IMR-90 (cell line): ENCODE measurements at regions not wholly inside any gene's neighbourhood (a gene's known extent, or its start where the extent isn't known, plus 50 kb on each side); places are given as distances from the start of the nearest gene placed in this dataset.

Source experiments
- MXI1 ChIP-seq: IDR thresholded peaks from 2 replicates; pipeline ENCODE4 v1.6.1; 2012; ENCODE audit warnings: low read depth, mild to moderate bottlenecking, low read length, moderate library complexity, borderline replicate concordance
- RCOR1 ChIP-seq: IDR thresholded peaks from 2 replicates; pipeline ENCODE4 v1.6.1; 2012; ENCODE audit warnings: mild to moderate bottlenecking, low read length, improper control_type of control experiment; ENCODE audit not compliant: insufficient replicate concordance
- TF ChIP-seq, protein P1 (sequence below): conservative IDR thresholded peaks from 2 replicates; pipeline ENCODE4 v1.5.1; 2012; ENCODE audit warnings: mild to moderate bottlenecking, low read depth, low read length, improper control_type of control experiment
- TF ChIP-seq, protein P2 (sequence below): fragments of 150-350 bp; IDR thresholded peaks from 2 replicates; pipeline ENCODE4 v1.6.1; 2017; ENCODE audit warnings: mild to moderate bottlenecking, antibody characterized with exemption, low read length, low read depth

DNA sequence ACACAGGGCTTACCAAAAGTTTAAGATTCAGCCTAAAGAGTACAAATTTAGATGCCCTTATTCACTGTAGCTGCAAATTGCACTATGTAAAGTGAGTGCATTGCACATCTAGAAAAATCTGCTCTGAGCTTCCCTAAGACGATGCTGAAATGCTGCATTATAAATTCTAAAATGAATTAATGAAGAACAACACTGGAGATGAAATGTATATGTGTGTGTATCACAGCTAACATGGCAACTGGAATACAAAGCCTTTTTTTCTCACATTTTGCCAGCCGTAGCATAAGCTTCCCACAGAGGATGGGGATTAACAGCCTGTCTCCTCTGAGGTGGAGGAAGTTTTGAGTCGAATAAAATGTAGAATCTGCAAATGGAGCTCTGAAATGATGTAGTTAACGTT, 338.3 kb upstream of the ZEB2 start:
- TF ChIP-seq, protein P1, sequence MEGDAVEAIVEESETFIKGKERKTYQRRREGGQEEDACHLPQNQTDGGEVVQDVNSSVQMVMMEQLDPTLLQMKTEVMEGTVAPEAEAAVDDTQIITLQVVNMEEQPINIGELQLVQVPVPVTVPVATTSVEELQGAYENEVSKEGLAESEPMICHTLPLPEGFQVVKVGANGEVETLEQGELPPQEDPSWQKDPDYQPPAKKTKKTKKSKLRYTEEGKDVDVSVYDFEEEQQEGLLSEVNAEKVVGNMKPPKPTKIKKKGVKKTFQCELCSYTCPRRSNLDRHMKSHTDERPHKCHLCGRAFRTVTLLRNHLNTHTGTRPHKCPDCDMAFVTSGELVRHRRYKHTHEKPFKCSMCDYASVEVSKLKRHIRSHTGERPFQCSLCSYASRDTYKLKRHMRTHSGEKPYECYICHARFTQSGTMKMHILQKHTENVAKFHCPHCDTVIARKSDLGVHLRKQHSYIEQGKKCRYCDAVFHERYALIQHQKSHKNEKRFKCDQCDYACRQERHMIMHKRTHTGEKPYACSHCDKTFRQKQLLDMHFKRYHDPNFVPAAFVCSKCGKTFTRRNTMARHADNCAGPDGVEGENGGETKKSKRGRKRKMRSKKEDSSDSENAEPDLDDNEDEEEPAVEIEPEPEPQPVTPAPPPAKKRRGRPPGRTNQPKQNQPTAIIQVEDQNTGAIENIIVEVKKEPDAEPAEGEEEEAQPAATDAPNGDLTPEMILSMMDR, result no peak
- TF ChIP-seq, protein P2, sequence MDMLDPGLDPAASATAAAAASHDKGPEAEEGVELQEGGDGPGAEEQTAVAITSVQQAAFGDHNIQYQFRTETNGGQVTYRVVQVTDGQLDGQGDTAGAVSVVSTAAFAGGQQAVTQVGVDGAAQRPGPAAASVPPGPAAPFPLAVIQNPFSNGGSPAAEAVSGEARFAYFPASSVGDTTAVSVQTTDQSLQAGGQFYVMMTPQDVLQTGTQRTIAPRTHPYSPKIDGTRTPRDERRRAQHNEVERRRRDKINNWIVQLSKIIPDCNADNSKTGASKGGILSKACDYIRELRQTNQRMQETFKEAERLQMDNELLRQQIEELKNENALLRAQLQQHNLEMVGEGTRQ, result no peak
- TF ChIP-seq MXI1 (no peak), RCOR1 (no peak)
